Endothelial cell (in vitro differentiated cells): ENCODE measurements at regions not wholly inside any gene's neighbourhood (a gene's known extent, or its start where the extent isn't known, plus 50 kb on each side); places are given as distances from the start of the nearest gene placed in this dataset.

ENCODE experiments used
- DNase-seq: peaks from one replicate; pipeline ENCODE4 v3.0.0; 2021; ENCODE audit warnings: low spot score
- H3K27ac Mint-ChIP-seq: one replicate; pipeline ENCODE4 v1.8.0; 2021; ENCODE audit warnings: mixed read lengths, inconsistent platforms; ENCODE audit not compliant: unreplicated experiment
- H3K27me3 Mint-ChIP-seq: one replicate; pipeline ENCODE4 v1.8.0; 2021; ENCODE audit warnings: mild to moderate bottlenecking, moderate library complexity, mixed read lengths, inconsistent platforms; ENCODE audit not compliant: unreplicated experiment
- H3K36me3 Mint-ChIP-seq: one replicate; pipeline ENCODE4 v1.8.0; 2021; ENCODE audit warnings: mild to moderate bottlenecking, low read depth, mixed read lengths, inconsistent platforms; ENCODE audit not compliant: unreplicated experiment
- H3K4me1 Mint-ChIP-seq: one replicate; pipeline ENCODE4 v1.8.0; 2021; ENCODE audit warnings: mild to moderate bottlenecking, mixed read lengths, inconsistent platforms; ENCODE audit not compliant: unreplicated experiment
- H3K4me3 Mint-ChIP-seq: one replicate; pipeline ENCODE4 v1.8.0; 2021; ENCODE audit warnings: mild to moderate bottlenecking, mixed read lengths, inconsistent platforms; ENCODE audit not compliant: unreplicated experiment
- H3K9me3 Mint-ChIP-seq: one replicate; pipeline ENCODE4 v1.8.0; 2021; ENCODE audit warnings: mixed read lengths, inconsistent platforms; ENCODE audit not compliant: unreplicated experiment
- CTCF ChIP-seq: fragments of 200-600 bp; sonication (generic); IDR thresholded peaks from one replicate; pipeline ENCODE4 v1.5.0; 2021; ENCODE audit warnings: antibody characterized with exemption; ENCODE audit not compliant: unreplicated experiment

DNA sequence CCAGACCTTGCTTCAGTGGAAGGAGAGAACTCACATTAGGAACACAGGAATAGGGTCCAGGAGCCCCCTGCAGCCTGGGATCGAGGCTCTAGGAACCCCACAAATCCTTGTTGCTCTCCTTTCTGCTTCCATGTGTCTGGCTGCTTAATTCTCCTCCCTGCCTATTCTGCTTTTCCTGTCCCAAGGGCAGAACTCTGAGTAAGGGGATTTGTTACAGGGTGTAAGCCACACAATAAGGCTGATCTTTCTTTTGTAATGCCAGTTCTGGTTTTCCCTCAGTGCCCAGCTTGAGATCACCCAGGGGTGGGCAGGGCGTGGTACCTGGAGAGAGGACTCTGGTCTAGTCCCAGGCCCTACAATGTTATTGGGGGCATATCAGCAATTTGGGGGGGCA, 119.6 kb upstream of the MGAT5 start:
- H3K27ac Mint-ChIP-seq, result no peak overlapping the region
- H3K27me3 Mint-ChIP-seq, result peaks cover 9% of the 10 kb centered on the region
- H3K36me3 Mint-ChIP-seq, result peaks cover 24% of the 10 kb centered on the region
- H3K4me3 Mint-ChIP-seq, result no peak overlapping the region
- H3K9me3 Mint-ChIP-seq, result no peaks in the 10 kb centered on the region
- H3K4me1 Mint-ChIP-seq, result peaks cover 31% of the 10 kb centered on the region
- no peak for TF ChIP-seq CTCF
- DNase-seq, result no peak

DNA sequence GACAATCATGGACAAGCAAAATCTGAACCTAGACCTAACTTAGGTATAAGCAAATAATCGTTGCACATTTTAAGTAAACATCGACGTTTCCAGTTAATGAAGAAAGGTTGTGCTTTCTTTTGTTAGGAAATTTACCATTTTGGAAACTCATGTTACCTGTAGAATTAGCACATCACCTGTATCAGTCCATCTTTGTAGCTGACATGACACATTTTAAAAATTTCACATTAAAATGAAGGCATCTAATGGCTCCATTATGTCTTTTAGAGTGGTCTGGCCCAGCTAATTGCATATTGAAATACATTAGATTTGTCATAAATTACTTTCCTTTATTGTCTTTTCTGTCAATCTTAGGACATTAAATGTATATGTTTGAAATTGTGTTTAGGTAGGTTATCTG, 119.0 kb upstream of the MGAT5 start:
- H3K27me3 Mint-ChIP-seq, result peaks cover 10% of the 10 kb centered on the region
- H3K4me1 Mint-ChIP-seq, result peaks cover 32% of the 10 kb centered on the region
- H3K36me3 Mint-ChIP-seq, result peaks cover 25% of the 10 kb centered on the region
- no peaks in the 10 kb centered on the region for H3K9me3 Mint-ChIP-seq
- no peak overlapping the region for H3K4me3 Mint-ChIP-seq
- no peak for TF ChIP-seq CTCF
- DNase-seq, result no peak
- H3K27ac Mint-ChIP-seq, result no peak overlapping the region

DNA sequence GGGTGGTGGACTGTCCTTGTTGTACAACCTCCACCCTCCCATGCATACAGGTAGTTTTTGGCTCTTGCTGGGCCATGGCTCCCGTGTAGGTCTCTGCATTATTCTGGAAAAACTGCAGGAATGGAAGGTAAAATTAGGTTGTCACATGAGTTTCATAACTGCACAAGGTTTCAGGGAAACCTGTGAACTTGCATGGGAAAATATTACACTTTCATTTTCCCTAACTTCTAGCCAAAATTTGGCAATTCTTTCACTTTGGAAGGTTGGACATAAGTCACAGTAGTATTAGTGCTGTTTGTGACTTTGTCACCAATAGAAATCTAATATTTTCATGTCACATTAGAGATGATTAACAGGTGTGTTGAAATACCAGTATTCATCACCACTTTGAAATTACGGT, 118.1 kb upstream of the MGAT5 start:
- H3K36me3 Mint-ChIP-seq, result peaks cover 24% of the 10 kb centered on the region
- H3K27ac Mint-ChIP-seq, result no peak overlapping the region
- peaks cover 10% of the 10 kb centered on the region for H3K27me3 Mint-ChIP-seq
- no peaks in the 10 kb centered on the region for H3K9me3 Mint-ChIP-seq
- peaks cover 39% of the 10 kb centered on the region for H3K4me1 Mint-ChIP-seq
- no peak for DNase-seq
- no peak overlapping the region for H3K4me3 Mint-ChIP-seq
- TF ChIP-seq CTCF, result no peak

DNA sequence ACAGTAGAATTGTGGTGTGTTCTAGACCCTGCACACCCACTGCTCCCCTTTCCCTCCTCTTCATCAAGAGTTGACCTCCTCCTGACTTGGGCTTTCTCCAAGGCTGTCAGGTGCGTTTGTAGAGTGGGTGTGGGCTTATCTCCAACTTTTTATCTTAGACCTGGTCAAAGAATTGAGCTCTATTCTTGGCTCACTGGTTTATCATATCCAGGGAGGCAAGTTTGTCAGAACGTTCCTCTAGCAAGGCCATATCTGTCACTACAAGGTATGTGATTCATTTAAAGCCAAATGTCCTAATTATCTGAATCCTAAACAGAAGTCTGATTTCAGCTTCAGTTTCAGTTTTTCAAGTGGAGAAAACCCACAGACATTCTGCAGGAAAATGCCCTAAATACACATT, 117.1 kb upstream of the MGAT5 start:
- Mint-ChIP-seq H3K4me3 (no peak overlapping the region), H3K9me3 (no peaks in the 10 kb centered on the region), H3K27me3 (peaks cover 10% of the 10 kb centered on the region), H3K36me3 (peaks cover 19% of the 10 kb centered on the region), H3K27ac (peak overlapping the region; percentile 83), H3K4me1 (peaks cover 48% of the 10 kb centered on the region)
- no peak for DNase-seq
- no peak for TF ChIP-seq CTCF

- H3K27me3 Mint-ChIP-seq, result peaks cover 10% of the 10 kb centered on the region
- peaks cover 52% of the 10 kb centered on the region for H3K4me1 Mint-ChIP-seq
- peak; percentile 19 for DNase-seq
- peaks cover 14% of the 10 kb centered on the region for H3K36me3 Mint-ChIP-seq
- H3K27ac Mint-ChIP-seq, result peak overlapping the region; percentile 83
- no peak for TF ChIP-seq CTCF
- no peak overlapping the region for H3K4me3 Mint-ChIP-seq
- H3K9me3 Mint-ChIP-seq, result no peaks in the 10 kb centered on the region
Observed at GRCh38 chr2:134137182-134137611, 116.7 kb upstream of the MGAT5 start.
